Spinal cord (tissue), 9 donors: ENCODE measurements at regions not wholly inside any gene's neighbourhood (a gene's known extent, or its start where the extent isn't known, plus 50 kb on each side); places are given as distances from the start of the nearest gene placed in this dataset.
A peak's percentile ranks its signal among the peaks of the same experiment; 100 is the strongest.
"Not testable (repeated sequence)": the region's sequence is repeated elsewhere in the genome, so short reads cannot be mapped to it uniquely, and the experiment has no call there.

ENCODE experiments used
- DNase-seq, 6 donors: peaks; one replicate each; pipeline versions ENCODE4 v3.0.0 to v3.0.0-alpha.2; 2013 to 2015; ENCODE audit warnings: low spot score in 6 of 6, low read depth in 4 of 6
- H3K27ac ChIP-seq: one replicate; pipeline ENCODE4 v1.5.1; 2013; ENCODE audit warnings: low read depth, low read length, control low read depth
- H3K27me3 ChIP-seq: one replicate; pipeline ENCODE4 v1.6.1; 2013; ENCODE audit warnings: low read length; ENCODE audit not compliant: control insufficient read depth, insufficient read depth
- H3K36me3 ChIP-seq: one replicate; pipeline ENCODE4 v1.6.1; 2013; ENCODE audit warnings: low read length; ENCODE audit not compliant: control insufficient read depth, insufficient read depth
- H3K4me1 ChIP-seq: one replicate; pipeline ENCODE4 v1.6.1; 2013; ENCODE audit warnings: low read length; ENCODE audit not compliant: control insufficient read depth, insufficient read depth
- H3K4me3 ChIP-seq: one replicate; pipeline ENCODE4 v1.5.1; 2013; ENCODE audit warnings: low read depth, low read length, control low read depth
- H3K9me3 ChIP-seq: one replicate; pipeline ENCODE4 v1.6.1; 2013; ENCODE audit warnings: low read length; ENCODE audit not compliant: control insufficient read depth, insufficient read depth
- WGBS: methylation state at CpG from one replicate; pipeline ENCODE4 v1.1.5; 2013; ENCODE audit warnings: missing lambda C conversion rate; ENCODE audit not compliant: insufficient coverage; 5-methylcytosine and 5-hydroxymethylcytosine counted together
- donor health status: healthy.

GRCh38 chr6:170006071-170006899 is 254.9 kb downstream of the ERMARD start:
- H3K36me3 ChIP-seq: no peaks in the 10 kb centered on the region
- WGBS: 78% methylated on average over 7 of the region's 7 CpGs
- DNase-seq: peak in 2 of 6 donors; percentile 54 to 72
- peaks cover 12% of the 10 kb centered on the region for H3K9me3 ChIP-seq
- peaks cover 36% of the 10 kb centered on the region for H3K4me1 ChIP-seq
- no peak overlapping the region for H3K27ac ChIP-seq
- H3K27me3 ChIP-seq: no peaks in the 10 kb centered on the region
- H3K4me3 ChIP-seq: no peak overlapping the region

- peaks cover 12% of the 10 kb centered on the region for H3K9me3 ChIP-seq
- no peak overlapping the region for H3K27ac ChIP-seq
- H3K4me3 ChIP-seq: no peak overlapping the region
- DNase-seq: no peak
- peaks cover 30% of the 10 kb centered on the region for H3K4me1 ChIP-seq
- no peaks in the 10 kb centered on the region for H3K27me3 ChIP-seq
- no peaks in the 10 kb centered on the region for H3K36me3 ChIP-seq
These were observed 254.2 kb downstream of the ERMARD start for GRCh38 chr6:170005665-170006064.

- peaks cover 12% of the 10 kb centered on the region for H3K9me3 ChIP-seq
- H3K27ac ChIP-seq: no peak overlapping the region
- DNase-seq: no peak
- H3K36me3 ChIP-seq: no peaks in the 10 kb centered on the region
- no peaks in the 10 kb centered on the region for H3K27me3 ChIP-seq
- WGBS: 70% methylated on average over 4 of the region's 5 CpGs
- H3K4me1 ChIP-seq: peaks cover 27% of the 10 kb centered on the region
- no peak overlapping the region for H3K4me3 ChIP-seq
These were observed 253.3 kb downstream of the ERMARD start for GRCh38 chr6:170004585-170005210.

- H3K4me3 ChIP-seq: no peak overlapping the region
- peaks cover 27% of the 10 kb centered on the region for H3K4me1 ChIP-seq
- H3K36me3 ChIP-seq: no peaks in the 10 kb centered on the region
- peaks cover 12% of the 10 kb centered on the region for H3K9me3 ChIP-seq
- H3K27me3 ChIP-seq: no peaks in the 10 kb centered on the region
- WGBS: no CpG with 5 or more reads among the region's 1 CpG
- H3K27ac ChIP-seq: no peak overlapping the region
- DNase-seq: no peak
These were observed 252.2 kb downstream of the ERMARD start for GRCh38 chr6:170003451-170004160.

GRCh38 chr6:170003027-170003426 is 251.6 kb downstream of the ERMARD start:
- Histone ChIP-seq H3K9me3 (peaks cover 12% of the 10 kb centered on the region), H3K36me3 (no peaks in the 10 kb centered on the region), H3K4me3 (no peak overlapping the region), H3K4me1 (peaks cover 22% of the 10 kb centered on the region), H3K27me3 (no peaks in the 10 kb centered on the region), H3K27ac (no peak overlapping the region)
- 82% methylated on average over 3 of the region's 3 CpGs for WGBS
- DNase-seq: no peak

- H3K4me1 ChIP-seq, H3K27ac ChIP-seq, H3K4me3 ChIP-seq, H3K36me3 ChIP-seq, H3K27me3 ChIP-seq, DNase-seq: not testable (repeated sequence)
- peaks cover 12% of the 10 kb centered on the region for H3K9me3 ChIP-seq
These were observed 250.4 kb downstream of the ERMARD start for GRCh38 chr6:170001782-170002181.

GRCh38 chr6:170000071-170000843 is 248.8 kb downstream of the ERMARD start:
- H3K9me3 ChIP-seq: peaks cover 12% of the 10 kb centered on the region
- H3K36me3 ChIP-seq: no peaks in the 10 kb centered on the region
- 93% methylated on average over 5 of the region's 8 CpGs for WGBS
- H3K27me3 ChIP-seq: no peaks in the 10 kb centered on the region
- H3K4me3 ChIP-seq: no peak overlapping the region
- H3K27ac ChIP-seq: no peak overlapping the region
- DNase-seq: no peak
- H3K4me1 ChIP-seq: no peaks in the 10 kb centered on the region

GRCh38 chr6:169999367-169999766 is 247.9 kb downstream of the ERMARD start:
- Histone ChIP-seq H3K4me1 (peaks cover under 1% of the 10 kb centered on the region), H3K9me3 (peaks cover 7% of the 10 kb centered on the region), H3K36me3 (no peaks in the 10 kb centered on the region), H3K27ac (no peak overlapping the region), H3K4me3 (no peak overlapping the region), H3K27me3 (no peaks in the 10 kb centered on the region)
- WGBS: 71% methylated on average over 6 of the region's 7 CpGs
- no peak for DNase-seq

GRCh38 chr6:169998457-169998856 is 247.0 kb downstream of the ERMARD start:
- H3K4me1 ChIP-seq: peaks cover 8% of the 10 kb centered on the region
- H3K9me3 ChIP-seq: peaks cover 4% of the 10 kb centered on the region
- DNase-seq: no peak
- H3K4me3 ChIP-seq: no peak overlapping the region
- H3K27ac ChIP-seq: no peak overlapping the region
- no peaks in the 10 kb centered on the region for H3K36me3 ChIP-seq
- no peaks in the 10 kb centered on the region for H3K27me3 ChIP-seq
- WGBS: 98% methylated on average over 6 of the region's 7 CpGs
